PC-3 (cell line): ENCODE measurements at regions not wholly inside any gene's neighbourhood (a gene's known extent, or its start where the extent isn't known, plus 50 kb on each side); places are given as distances from the start of the nearest gene placed in this dataset.

ENCODE experiments used
- ATAC-seq: fragments of 200-7000 bp; cut with Tn5 transposase; 2 replicates; pipeline ENCODE4 v1.9.1; 2020; ENCODE audit warnings: mild to moderate bottlenecking, moderate library complexity
- BruUV-seq: library from RNA; stranded (reverse); fragments of 400-500 nt; replicated peaks from 2 replicates; lab custom pipeline; 2021; lab: Mats Ljungman, UMichigan
- CTCF ChIA-PET: fragments of 300-600 bp; sonication (Branson Sonifier 250); formaldehyde crosslinking; loops from one replicate; lab custom pipeline; 2022; ENCODE audit warnings: antibody characterized with exemption; lab: Charles Lee
- POLR2A ChIA-PET: fragments of 300-600 bp; sonication (Branson Sonifier 250); formaldehyde crosslinking; loops from one replicate; lab custom pipeline; 2022; ENCODE audit warnings: antibody characterized with exemption; ENCODE audit not compliant: unreplicated experiment; lab: Charles Lee
- DNase-seq: peaks from one replicate; pipeline ENCODE4 v3.0.0-alpha.2; 2015
- H2AFZ ChIP-seq: fragments of 300-600 bp; sonication (generic); 2 replicates; pipeline ENCODE4 v1.6.0; 2016; ENCODE audit warnings: antibody characterized with exemption, low read length
- H3F3A ChIP-seq: fragments of 300-600 bp; sonication (generic); one replicate; pipeline ENCODE4 v1.6.0; 2017; ENCODE audit warnings: antibody characterized with exemption, low read length, control low read depth, mild to moderate bottlenecking; ENCODE audit not compliant: unreplicated experiment
- H3K27ac ChIP-seq: fragments of 300-600 bp; sonication (generic); 2 replicates; pipeline ENCODE4 v1.5.1; 2016; ENCODE audit warnings: mild to moderate bottlenecking, low read length
- H3K27me3 ChIP-seq: fragments of 300-600 bp; sonication (generic); 2 replicates; pipeline ENCODE4 v1.6.1; 2016; ENCODE audit warnings: low read length, mixed read lengths
- H3K36me3 ChIP-seq: fragments of 300-600 bp; sonication (generic); 2 replicates; pipeline ENCODE4 v1.6.1; 2016; ENCODE audit warnings: low read depth, mixed run types, low read length, mixed read lengths
- H3K4me1 ChIP-seq: fragments of 300-600 bp; sonication (generic); 2 replicates; pipeline ENCODE4 v1.5.1; 2016; ENCODE audit warnings: low read length; ENCODE audit not compliant: insufficient read depth
- H3K4me2 ChIP-seq: fragments of 300-600 bp; sonication (generic); 2 replicates; pipeline ENCODE4 v1.6.0; 2016; ENCODE audit warnings: low read length
- H3K4me3 ChIP-seq: fragments of 300-600 bp; sonication (generic); 2 replicates; pipeline ENCODE4 v1.5.1; 2016; ENCODE audit warnings: mild to moderate bottlenecking, low read length, mixed read lengths
- H3K79me2 ChIP-seq: fragments of 300-600 bp; sonication (generic); 2 replicates; pipeline ENCODE4 v1.6.1; 2017; ENCODE audit warnings: low read length, mixed read lengths
- H3K9ac ChIP-seq: fragments of 300-600 bp; sonication (generic); 2 replicates; pipeline ENCODE4 v1.6.0; 2016; ENCODE audit warnings: mild to moderate bottlenecking, low read length
- H3K9me2 ChIP-seq: fragments of 300-600 bp; sonication (generic); replicated peaks from 2 replicates; pipeline ENCODE4 v1.6.1; 2016; ENCODE audit warnings: mixed run types, low read length, mixed read lengths
- H3K9me3 ChIP-seq: fragments of 300-600 bp; sonication (generic); 2 replicates; pipeline ENCODE4 v1.6.1; 2016; ENCODE audit warnings: low read length, mixed read lengths
- H4K20me1 ChIP-seq: fragments of 300-600 bp; sonication (generic); 2 replicates; pipeline ENCODE4 v1.6.1; 2016; ENCODE audit warnings: low read length, mixed read lengths
- CTCF ChIP-seq: fragments of 300-600 bp; sonication (generic); conservative IDR thresholded peaks from 2 replicates; pipeline ENCODE4 v1.5.1; 2017; ENCODE audit warnings: antibody characterized with exemption, low read depth, mild to moderate bottlenecking, low read length
- EZH2 ChIP-seq: fragments of 300-600 bp; sonication (generic); IDR thresholded peaks from one replicate; pipeline ENCODE4 v1.6.1; 2017; ENCODE audit warnings: antibody characterized with exemption, mild to moderate bottlenecking, low read length; ENCODE audit not compliant: unreplicated experiment
- EZH2phosphoT487 ChIP-seq: fragments of 300-600 bp; sonication (generic); IDR thresholded peaks from 2 replicates; pipeline ENCODE4 v1.6.1; 2018; ENCODE audit warnings: mild to moderate bottlenecking, antibody characterized with exemption, low read length, borderline replicate concordance
- intact Hi-C: fragments of 100-400 bp; cut with micrococcal nuclease; formaldehyde crosslinking; loops from 2 replicates; pipeline ENCODE4 v1.9.0; 2023

- ChIA-PET POLR2A (no interaction called here), CTCF (no interaction called here)
- Histone ChIP-seq H3K9me2 (no peaks in the 10 kb centered on the region), H3K27me3 (no peaks in the 10 kb centered on the region), H3K9ac (no peak overlapping the region), H3K36me3 (no peaks in the 10 kb centered on the region), H3K4me3 (peak overlapping the region; percentile 32; the same call in 1 of the 2 replicates), H3K79me2 (no peaks in the 10 kb centered on the region), H4K20me1 (no peaks in the 10 kb centered on the region), H3K9me3 (no peaks in the 10 kb centered on the region), H3F3A (no peaks in the 10 kb centered on the region), H3K4me1 (peaks cover 18% of the 10 kb centered on the region), H3K27ac (peak overlapping the region; percentile 60), H3K4me2 (peak overlapping the region; percentile 68), H2AFZ (no peak overlapping the region)
- DNase-seq (peak; percentile 85), ATAC-seq (peak; percentile 88)
- TF ChIP-seq EZH2phosphoT487 (no peak), EZH2 (no peak), CTCF (no peak)
- intact Hi-C loops, result no loop called here
- BruUV-seq, result no TSS peak
Measured at GRCh38 chr4:177573507-177573906, 131.3 kb upstream of the AGA start.

- ChIA-PET POLR2A (no interaction called here), CTCF (interaction anchor here (0.5 kb wide), 1 partner anchor 19 kb away, joined by 3 read pairs; no protein-coding TSS in a partner anchor)
- H3K9ac ChIP-seq, result no peak overlapping the region
- peak; percentile 52 for DNase-seq
- peak overlapping the region; percentile 60; the same call in 1 of the 2 replicates for H3K27ac ChIP-seq
- no peaks in the 10 kb centered on the region for H3F3A ChIP-seq
- no peaks in the 10 kb centered on the region for H4K20me1 ChIP-seq
- H3K4me1 ChIP-seq, result peaks cover 18% of the 10 kb centered on the region
- no peak overlapping the region for H2AFZ ChIP-seq
- H3K4me2 ChIP-seq, result peak overlapping the region; percentile 68
- H3K27me3 ChIP-seq, result no peaks in the 10 kb centered on the region
- intact Hi-C loops, result no loop called here
- no TSS peak for BruUV-seq
- no peaks in the 10 kb centered on the region for H3K79me2 ChIP-seq
- TF ChIP-seq EZH2, result no peak
- no peaks in the 10 kb centered on the region for H3K9me3 ChIP-seq
- H3K9me2 ChIP-seq, result no peaks in the 10 kb centered on the region
- H3K36me3 ChIP-seq, result no peaks in the 10 kb centered on the region
- peak; percentile 77 for ATAC-seq
- H3K4me3 ChIP-seq, result peak overlapping the region; percentile 32; the same call in 1 of the 2 replicates
Measured at GRCh38 chr4:177574446-177574845, 132.2 kb upstream of the AGA start.

GRCh38 chr4:177579649-177580048 lies 137.4 kb upstream of the AGA start:
- no peak overlapping the region for H3K4me3 ChIP-seq
- no peaks in the 10 kb centered on the region for H3K9me3 ChIP-seq
- intact Hi-C loops, result no loop called here
- peak; percentile 56 for TF ChIP-seq CTCF
- no peak for TF ChIP-seq EZH2phosphoT487
- H3F3A ChIP-seq, result no peaks in the 10 kb centered on the region
- ATAC-seq, result no peak
- H3K27ac ChIP-seq, result no peak overlapping the region
- H3K27me3 ChIP-seq, result no peaks in the 10 kb centered on the region
- no peak overlapping the region for H2AFZ ChIP-seq
- DNase-seq, result peak; percentile 10
- H3K9me2 ChIP-seq, result no peaks in the 10 kb centered on the region
- no TSS peak for BruUV-seq
- no peaks in the 10 kb centered on the region for H3K79me2 ChIP-seq
- H4K20me1 ChIP-seq, result no peaks in the 10 kb centered on the region
- peaks cover 7% of the 10 kb centered on the region for H3K4me1 ChIP-seq
- H3K9ac ChIP-seq, result no peak overlapping the region
- no peak overlapping the region for H3K4me2 ChIP-seq
- H3K36me3 ChIP-seq, result no peaks in the 10 kb centered on the region
- POLR2A ChIA-PET, result no interaction called here
- CTCF ChIA-PET, result interaction anchor here (0.6 kb wide), 1 partner anchor 1014 kb away, joined by 5 read pairs; no protein-coding TSS in a partner anchor
